SK-N-SH (cell line): ENCODE measurements at regions not wholly inside any gene's neighbourhood (a gene's known extent, or its start where the extent isn't known, plus 50 kb on each side); places are given as distances from the start of the nearest gene placed in this dataset.

ENCODE experiments used
- CTCF ChIA-PET: fragments of 300-600, 350-600 bp; formaldehyde crosslinking; extraction: SDS; loops from one replicate; lab custom pipeline; 2021; lab: Yijun Ruan, JAX
- POLR2A ChIA-PET: fragments of 350-600 bp; sonication (Branson Sonifier 250); formaldehyde crosslinking; extraction: SDS; loops from one replicate; lab custom pipeline; 2020; ENCODE audit warnings: antibody characterized with exemption, inconsistent platforms; lab: Yijun Ruan, JAX
- DNase-seq: peaks from one replicate; pipeline ENCODE4 v3.0.0; 2012
- H2AFZ ChIP-seq: fragments of 200-600 bp; sonication (generic); 2 replicates; pipeline ENCODE4 v1.8.1; 2016; ENCODE audit warnings: antibody characterized with exemption, mild to moderate bottlenecking, low read depth
- H3F3A ChIP-seq: fragments of 200-600 bp; sonication (generic); replicated peaks from 2 replicates; pipeline ENCODE3; 2016; ENCODE audit warnings: antibody characterized with exemption, mild to moderate bottlenecking; ENCODE audit not compliant: insufficient read depth
- H3K27ac ChIP-seq, 2 experiments: fragments of 200-500 bp in 1 of 2; fragments of 200-600 bp in 1 of 2; sonication (Bioruptor generic) in 1 of 2; sonication (generic), shearing (Covaris generic) in 1 of 2; 2 replicates each; pipeline versions ENCODE4 v1.5.1 to v1.6.1; 2014 to 2016; ENCODE audit warnings: low read depth in 2 of 2, inconsistent platforms in 1 of 2, low read length in 1 of 2, mild to moderate bottlenecking in 1 of 2, mixed read lengths in 1 of 2
- H3K27me3 ChIP-seq: fragments of 200-600 bp; sonication (generic), shearing (Covaris generic); 2 replicates; pipeline ENCODE4 v1.6.1; 2016; ENCODE audit warnings: mixed run types; ENCODE audit not compliant: insufficient read depth
- H3K36me3 ChIP-seq, 2 experiments: fragments of 200-500 bp in 1 of 2; fragments of 200-600 bp in 1 of 2; sonication (Bioruptor generic) in 1 of 2; sonication (generic) in 1 of 2; replicated peaks in 1 of 2; 2 replicates each; pipeline versions ENCODE3 to v1.5.1; 2014 to 2016; ENCODE audit warnings: low read length in 1 of 2, mild to moderate bottlenecking in 1 of 2; ENCODE audit not compliant: insufficient read depth in 2 of 2, control insufficient read depth in 1 of 2
- H3K4me1 ChIP-seq, 2 experiments: fragments of 200-500 bp in 1 of 2; fragments of 200-600 bp in 1 of 2; sonication (Bioruptor generic) in 1 of 2; sonication (generic), shearing (Covaris generic) in 1 of 2; 2 replicates each; pipeline versions ENCODE4 v1.5.1 to v1.6.1; 2014 to 2016; ENCODE audit warnings: low read depth in 1 of 2, low read length in 1 of 2, mixed run types in 1 of 2; ENCODE audit not compliant: insufficient read depth in 2 of 2, control insufficient read depth in 1 of 2
- H3K4me2 ChIP-seq: fragments of 200-600 bp; sonication (generic), shearing (Covaris generic); 2 replicates; pipeline ENCODE4 v1.6.1; 2017; ENCODE audit warnings: mixed run types
- H3K4me3 ChIP-seq, 2 experiments: fragments of 200-500 bp in 1 of 2; fragments of 200-600 bp in 1 of 2; sonication (Bioruptor generic) in 1 of 2; sonication (generic), shearing (Covaris generic) in 1 of 2; 2 replicates each; pipeline versions ENCODE4 v1.5.1 to v1.8.1; 2014 to 2016; ENCODE audit warnings: low read depth in 2 of 2, inconsistent platforms in 1 of 2, low read length in 1 of 2, mild to moderate bottlenecking in 1 of 2, mixed read lengths in 1 of 2, moderate library complexity in 1 of 2
- H3K79me2 ChIP-seq: fragments of 200-600 bp; sonication (generic); 2 replicates; pipeline ENCODE4 v1.8.1; 2017; ENCODE audit warnings: mild to moderate bottlenecking; ENCODE audit not compliant: insufficient read depth
- H3K9ac ChIP-seq: fragments of 200-600 bp; sonication (generic); 2 replicates; pipeline ENCODE4 v1.6.1; 2017; ENCODE audit warnings: mixed run types
- H3K9me2 ChIP-seq: fragments of 200-600 bp; sonication (generic); 2 replicates; pipeline ENCODE4 v1.6.1; 2017; ENCODE audit warnings: mixed run types
- H3K9me3 ChIP-seq: fragments of 200-600 bp; sonication (generic); 2 replicates; pipeline ENCODE4 v1.6.1; 2017; ENCODE audit warnings: mixed run types, mild to moderate bottlenecking, moderate library complexity
- H4K20me1 ChIP-seq: fragments of 200-600 bp; sonication (generic); 2 replicates; pipeline ENCODE4 v1.6.1; 2017; ENCODE audit warnings: mild to moderate bottlenecking, mixed run types; ENCODE audit not compliant: insufficient read depth
- ELF1 ChIP-seq: IDR thresholded peaks from 2 replicates; pipeline ENCODE4 v1.4.0; 2012
- EP300 ChIP-seq, 2 experiments: IDR thresholded peaks; 2 replicates each; pipeline versions ENCODE4 v1.4.0 to v1.6.1; 2012; ENCODE audit warnings: borderline replicate concordance in 1 of 2, low read depth in 1 of 2, low read length in 1 of 2
- FOSL2 ChIP-seq: IDR thresholded peaks from 2 replicates; pipeline ENCODE4 v1.4.0; 2012; ENCODE audit warnings: low read depth, mild to moderate bottlenecking, moderate library complexity, borderline replicate concordance
- FOXJ3 ChIP-seq: sonication (generic); formaldehyde crosslinking; IDR thresholded peaks from 2 replicates; pipeline ENCODE4 v1.5.1; 2020; ENCODE audit warnings: mild to moderate bottlenecking, missing genetic modification reagents
- FOXM1 ChIP-seq: IDR thresholded peaks from 2 replicates; pipeline ENCODE4 v1.4.0; 2012; ENCODE audit warnings: low read depth, mild to moderate bottlenecking
- GABPA ChIP-seq: IDR thresholded peaks from 2 replicates; pipeline ENCODE4 v1.4.0; 2012; ENCODE audit warnings: low read depth, mild to moderate bottlenecking
- IRF3 ChIP-seq: fragments of 150-350 bp; IDR thresholded peaks from 2 replicates; pipeline ENCODE4 v1.6.1; 2016; ENCODE audit warnings: mild to moderate bottlenecking, low read depth, low read length
- MAX ChIP-seq: IDR thresholded peaks from 2 replicates; pipeline ENCODE4 v1.4.0; 2012; ENCODE audit warnings: low read depth
- MXI1 ChIP-seq: IDR thresholded peaks from 2 replicates; pipeline ENCODE4 v1.6.1; 2012; ENCODE audit warnings: mild to moderate bottlenecking, low read depth, low read length, improper control_type of control experiment
- NFIC ChIP-seq: IDR thresholded peaks from 2 replicates; pipeline ENCODE4 v1.4.0; 2012; ENCODE audit warnings: borderline replicate concordance
- NRF1 ChIP-seq: IDR thresholded peaks from 2 replicates; pipeline ENCODE4 v1.6.1; 2012; ENCODE audit warnings: low read depth, mild to moderate bottlenecking, low read length
- POLR2AphosphoS5 ChIP-seq: IDR thresholded peaks from 2 replicates; pipeline ENCODE4 v1.6.1; 2012; ENCODE audit warnings: low read depth, low read length
- REST ChIP-seq: IDR thresholded peaks from 2 replicates; pipeline ENCODE4 v1.6.1; 2012; ENCODE audit warnings: mild to moderate bottlenecking, low read depth, low read length, moderate library complexity
- RXRA ChIP-seq: IDR thresholded peaks from 2 replicates; pipeline ENCODE4 v1.4.0; 2012; ENCODE audit warnings: low read depth, mild to moderate bottlenecking, borderline replicate concordance
- SIN3A ChIP-seq: IDR thresholded peaks from 2 replicates; pipeline ENCODE4 v1.6.1; 2012; ENCODE audit warnings: low read depth, mild to moderate bottlenecking, low read length, moderate library complexity, borderline replicate concordance
- TAF1 ChIP-seq: IDR thresholded peaks from 2 replicates; pipeline ENCODE4 v1.6.1; 2012; ENCODE audit warnings: low read depth, mild to moderate bottlenecking, low read length, moderate library complexity, borderline replicate concordance
- TCF12 ChIP-seq: IDR thresholded peaks from 2 replicates; pipeline ENCODE4 v1.4.0; 2012
- USF2 ChIP-seq: fragments of 150-350 bp; IDR thresholded peaks from 2 replicates; pipeline ENCODE4 v1.6.1; 2017; ENCODE audit warnings: antibody characterized with exemption, low read length, low read depth, borderline replicate concordance
- YY1 ChIP-seq: IDR thresholded peaks from 2 replicates; pipeline ENCODE4 v1.4.0; 2012; ENCODE audit warnings: low read depth, mild to moderate bottlenecking
- WGBS: methylation state at CpG from one replicate; pipeline ENCODE4 v1.1.6; 2017; ENCODE audit warnings: low lambda C conversion rate; 5-methylcytosine and 5-hydroxymethylcytosine counted together

DNA sequence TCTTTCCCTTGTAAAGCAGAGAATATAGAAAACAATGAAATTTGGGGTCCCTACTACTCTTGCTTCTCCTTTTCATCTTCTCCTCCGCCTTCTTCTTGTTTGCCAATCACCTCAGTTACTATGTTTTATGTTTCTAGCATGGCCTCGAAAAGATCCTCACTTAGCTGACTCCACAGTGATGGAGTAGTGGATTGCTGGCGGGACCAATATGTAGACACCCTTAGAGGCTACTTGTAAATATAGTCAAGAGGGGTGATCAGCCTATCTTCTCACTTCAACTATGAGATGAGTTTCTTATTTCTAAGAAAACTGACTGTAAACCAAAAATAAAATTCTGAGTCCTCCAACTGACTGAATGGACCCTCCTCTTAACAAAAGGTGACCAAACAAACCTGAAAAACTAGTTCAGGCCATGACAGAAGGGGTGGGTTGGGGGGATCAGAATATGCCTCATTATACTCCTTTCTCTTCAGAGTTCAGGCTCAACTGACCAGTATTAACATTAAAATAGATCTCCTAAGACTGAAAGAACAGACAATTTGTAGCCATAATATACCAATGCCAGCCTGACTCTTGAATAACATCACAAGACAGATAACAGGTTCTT lies 829.0 kb downstream of the TLE4 start:
- WGBS, result 26% methylated on average over 3 of the region's 3 CpGs

GRCh38 chr9:80399606-80400005 lies 827.8 kb downstream of the TLE4 start:
- no peak overlapping the region for H3K9ac ChIP-seq
- no peak for DNase-seq
- no peak overlapping the region for H3K4me3 ChIP-seq
- H3K36me3 ChIP-seq, result no peaks in the 10 kb centered on the region
- TF ChIP-seq TAF1 (no peak), TCF12 (no peak), IRF3 (no peak), ELF1 (no peak), NRF1 (no peak), FOXJ3 (CRISPR knock-in tag) (no peak), MAX (no peak), RXRA (no peak), FOXM1 (no peak), MXI1 (no peak), REST (no peak), NFIC (no peak)
- TF ChIP-seq, all 33 proteins: peak for 0
- no peak overlapping the region for H3K27ac ChIP-seq
- H3K79me2 ChIP-seq, result no peaks in the 10 kb centered on the region
- H3F3A ChIP-seq, result no peaks in the 10 kb centered on the region
- no peaks in the 10 kb centered on the region for H3K9me2 ChIP-seq
- H2AFZ ChIP-seq, result no peak overlapping the region
- H3K4me1 ChIP-seq, result no peaks in the 10 kb centered on the region
- 21% methylated on average over 2 of the region's 2 CpGs for WGBS
- CTCF ChIA-PET, result interaction anchor here (1.2 kb wide), 1 partner anchor 19 kb away, joined by 3 read pairs; no protein-coding TSS in a partner anchor
- peaks cover 3% of the 10 kb centered on the region; the same call in 1 of the 2 replicates for H3K9me3 ChIP-seq
- H4K20me1 ChIP-seq, result no peaks in the 10 kb centered on the region
- H3K27me3 ChIP-seq, result no peaks in the 10 kb centered on the region
- no peak overlapping the region for H3K4me2 ChIP-seq
- POLR2A ChIA-PET, result no interaction called here

More for the DNA sequence above, 829.0 kb downstream of the TLE4 start:
- H3K4me3 ChIP-seq, result no peak overlapping the region
- TF ChIP-seq USF2 (no peak), EP300 (IDR thresholded peaks at IDR 0.05; ENCODE audit: borderline replicate concordance in 1 of 2, low read depth in 1 of 2, low read length in 1 of 2) (no peak), GABPA (no peak), YY1 (no peak), TAF1 (no peak), POLR2AphosphoS5 (no peak), FOSL2 (no peak), SIN3A (no peak)
- H3F3A ChIP-seq, result no peaks in the 10 kb centered on the region
- POLR2A ChIA-PET, result no interaction called here
- no peaks in the 10 kb centered on the region for H4K20me1 ChIP-seq
- peaks cover 3% of the 10 kb centered on the region; the same call in 1 of the 2 replicates for H3K9me3 ChIP-seq
- no peaks in the 10 kb centered on the region for H3K36me3 ChIP-seq
- H2AFZ ChIP-seq, result no peak overlapping the region
- no peaks in the 10 kb centered on the region for H3K9me2 ChIP-seq
- H3K79me2 ChIP-seq, result no peaks in the 10 kb centered on the region
- no peak overlapping the region for H3K27ac ChIP-seq
- H3K9ac ChIP-seq, result no peak overlapping the region
- no peaks in the 10 kb centered on the region for H3K4me1 ChIP-seq
- CTCF ChIA-PET, result interaction anchor here (1.0 to 1.2 kb wide), 2 partner anchors 12 to 18 kb away, joined by 3 read pairs; no protein-coding TSS in a partner anchor
- no peak overlapping the region for H3K4me2 ChIP-seq
- DNase-seq, result no peak
- no peaks in the 10 kb centered on the region for H3K27me3 ChIP-seq
